Astrocyte of the hippocampus (primary cell): ENCODE measurements at regions not wholly inside any gene's neighbourhood (a gene's known extent, or its start where the extent isn't known, plus 50 kb on each side); places are given as distances from the start of the nearest gene placed in this dataset.

Experiments used
- DNase-seq: peaks from one replicate; pipeline ENCODE4 v3.0.0; 2011; ENCODE audit warnings: low read depth, low spot score

DNA sequence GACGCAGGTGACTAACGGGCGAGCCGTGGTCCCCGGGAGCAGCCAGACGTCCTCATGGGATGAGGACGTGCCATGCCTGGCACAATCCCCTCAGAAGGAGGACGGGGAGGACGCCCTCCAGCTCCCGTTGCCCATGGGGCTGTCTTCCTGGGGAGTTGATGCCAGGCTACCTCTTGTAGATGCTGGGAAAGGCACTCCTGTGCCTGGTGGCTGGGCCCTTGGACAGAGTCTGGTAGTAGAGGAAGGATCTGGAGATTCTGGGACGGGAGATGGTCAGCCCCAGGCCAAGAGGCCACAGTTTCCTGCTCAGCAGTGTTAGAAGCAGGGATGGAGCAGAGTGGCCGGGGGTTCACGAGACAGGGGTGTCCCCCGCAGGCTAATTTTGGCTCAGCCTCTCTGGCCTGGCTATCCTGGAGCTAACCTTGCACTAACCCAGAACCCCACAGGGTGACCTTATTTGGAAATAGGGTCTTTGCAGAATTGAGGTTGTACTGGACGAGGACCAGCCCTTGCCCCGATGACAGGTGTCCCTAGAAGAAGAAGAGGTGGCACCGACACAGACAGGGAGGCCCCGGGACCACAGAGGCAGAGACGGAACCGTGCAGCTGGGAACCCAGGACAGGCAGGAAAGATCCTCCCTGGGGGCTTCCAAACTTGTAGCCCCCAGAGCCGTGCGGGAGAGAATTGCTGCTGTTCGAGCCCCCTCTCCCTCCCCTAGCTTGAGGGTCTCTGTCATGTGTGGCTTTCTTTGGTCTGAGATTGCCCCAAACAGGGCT is 50.1 kb upstream of the ADRA2C start:
- no peak for DNase-seq

DNA sequence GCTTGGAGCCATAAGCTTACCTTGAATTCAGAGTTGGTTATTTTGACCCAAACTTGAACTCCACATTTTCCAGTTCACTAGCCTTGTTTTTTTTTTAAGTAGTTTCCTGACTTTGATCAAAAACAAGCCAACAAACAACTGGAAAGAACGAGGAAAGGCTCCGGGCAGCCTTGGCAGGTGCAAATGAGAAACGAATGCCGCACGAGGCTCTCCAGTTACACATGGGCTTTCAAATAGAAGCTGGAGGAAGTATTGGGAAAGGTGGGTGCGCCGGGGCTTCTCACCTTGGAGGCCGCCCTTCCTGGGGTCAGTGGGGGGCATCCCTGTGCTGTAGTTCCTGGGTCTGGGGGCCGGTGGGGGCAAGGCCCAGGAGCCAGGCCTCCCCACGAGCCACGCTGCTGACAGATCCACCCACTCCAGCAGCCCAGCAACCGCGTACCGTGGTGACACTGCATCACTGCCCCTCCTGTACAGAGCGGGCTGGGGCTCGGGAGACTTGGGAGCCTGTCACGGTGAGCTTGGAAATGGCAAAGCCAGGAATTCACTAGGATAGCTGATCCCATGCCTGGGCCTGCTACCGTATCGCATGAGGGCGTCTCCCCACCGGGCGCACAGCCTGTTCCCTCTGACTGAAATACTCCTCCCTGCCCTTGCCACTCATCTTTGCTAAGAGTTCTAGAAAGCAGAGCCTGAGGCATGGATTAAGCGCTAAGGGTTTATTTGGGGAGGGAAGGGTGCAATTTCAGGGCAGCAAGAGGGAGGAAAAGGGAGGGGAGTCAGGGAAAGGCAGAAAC is 50.9 kb upstream of the ADRA2C start:
- DNase-seq, result no peak

DNA sequence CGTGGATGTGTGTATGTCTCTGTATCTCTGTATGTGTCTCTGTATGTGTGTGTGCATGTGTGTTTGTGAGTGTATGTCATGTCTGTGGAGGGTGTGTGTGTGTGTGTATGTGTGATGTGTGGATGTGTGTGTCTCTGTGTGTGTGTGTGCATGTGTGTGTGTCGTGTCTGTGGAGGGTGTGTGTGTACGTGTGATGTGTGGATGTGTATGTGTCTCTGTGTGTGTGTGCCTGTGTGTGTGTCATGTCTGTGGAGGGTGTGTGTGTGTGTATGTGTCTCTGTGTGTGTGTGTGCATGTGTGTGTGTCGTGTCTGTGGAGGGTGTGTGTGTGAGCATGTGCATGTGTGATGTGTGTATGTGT is 51.6 kb upstream of the ADRA2C start:
- DNase-seq, result no peak

DNA sequence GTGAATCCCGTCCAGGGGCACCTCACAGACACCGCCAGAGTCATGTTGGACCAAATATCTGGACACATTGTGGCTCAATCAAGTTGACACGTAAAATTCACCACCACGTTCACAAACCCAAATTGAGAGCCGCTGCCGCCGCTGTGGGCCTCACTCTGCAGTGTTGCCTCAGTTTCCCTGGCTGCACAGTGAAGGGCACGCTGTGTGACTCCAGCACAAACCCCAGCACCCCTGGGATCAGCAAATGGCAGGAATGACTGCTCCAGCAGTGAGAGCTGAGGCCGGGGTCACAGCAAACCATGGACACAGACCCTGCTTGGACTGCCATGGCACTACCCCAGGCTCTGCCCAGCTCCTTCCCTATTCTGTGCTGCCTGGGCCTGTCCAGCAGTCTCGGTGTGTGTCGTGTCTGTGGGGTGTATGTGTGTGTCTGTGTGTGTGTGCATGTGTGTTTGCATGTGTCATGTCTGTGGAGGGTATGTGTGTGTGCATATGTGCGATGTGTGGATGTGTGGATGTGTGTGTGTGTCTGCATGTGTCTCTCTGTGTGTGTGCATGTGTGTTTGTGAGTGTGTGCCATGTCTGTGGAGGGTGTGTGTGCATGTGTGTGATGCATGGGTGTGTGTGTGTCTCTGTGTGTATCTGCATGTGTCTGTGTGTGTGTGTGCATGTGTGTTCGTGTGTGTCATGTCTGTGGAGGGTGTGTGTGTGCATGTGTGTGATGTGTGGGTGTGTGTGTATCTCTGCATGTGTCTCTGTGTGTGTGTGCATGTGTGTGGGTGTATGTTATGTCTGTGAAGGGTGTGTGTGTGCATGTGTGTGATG is 52.2 kb upstream of the ADRA2C start:
- DNase-seq, result no peak

DNA sequence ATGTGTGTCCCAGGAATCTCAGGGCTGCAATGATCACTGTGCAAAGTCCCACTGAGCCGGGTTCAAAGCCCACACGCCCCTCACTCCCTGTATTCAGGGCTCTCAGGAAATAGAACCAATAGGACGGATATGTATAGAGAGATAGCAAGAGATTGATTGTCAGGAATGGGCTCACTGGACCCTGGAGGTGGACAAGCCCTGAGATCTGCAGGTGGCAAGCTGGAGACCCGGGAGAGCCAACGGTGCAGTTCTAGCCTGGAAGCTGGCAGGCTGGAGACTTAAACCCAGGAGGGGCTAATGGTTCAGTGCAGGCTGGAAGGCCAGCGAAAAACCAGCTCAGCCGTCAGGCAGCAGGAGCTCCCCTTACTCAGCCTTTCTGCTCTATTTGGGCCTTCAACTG is 52.8 kb upstream of the ADRA2C start:
- DNase-seq, result no peak

DNA sequence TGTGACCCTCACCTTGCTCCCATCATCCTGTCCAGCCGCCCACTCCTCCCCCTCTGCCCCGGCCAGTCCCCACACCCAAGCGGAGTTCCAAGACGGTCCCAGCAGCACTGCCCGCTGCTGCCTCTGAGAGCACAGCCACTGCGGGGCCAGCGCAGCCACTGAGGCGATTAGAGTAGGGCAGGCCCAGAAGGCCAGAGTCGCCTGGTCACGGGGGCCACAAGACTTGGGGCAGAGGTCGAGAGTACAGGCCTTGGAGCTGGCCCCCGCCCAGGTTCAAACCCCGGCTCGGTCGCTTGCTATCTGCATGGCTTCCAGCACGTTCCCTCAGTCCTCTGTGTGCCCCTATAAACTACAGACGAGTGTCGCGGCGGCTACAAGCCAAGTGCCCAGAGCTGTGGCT is 53.2 kb upstream of the ADRA2C start:
- DNase-seq, result no peak

DNA sequence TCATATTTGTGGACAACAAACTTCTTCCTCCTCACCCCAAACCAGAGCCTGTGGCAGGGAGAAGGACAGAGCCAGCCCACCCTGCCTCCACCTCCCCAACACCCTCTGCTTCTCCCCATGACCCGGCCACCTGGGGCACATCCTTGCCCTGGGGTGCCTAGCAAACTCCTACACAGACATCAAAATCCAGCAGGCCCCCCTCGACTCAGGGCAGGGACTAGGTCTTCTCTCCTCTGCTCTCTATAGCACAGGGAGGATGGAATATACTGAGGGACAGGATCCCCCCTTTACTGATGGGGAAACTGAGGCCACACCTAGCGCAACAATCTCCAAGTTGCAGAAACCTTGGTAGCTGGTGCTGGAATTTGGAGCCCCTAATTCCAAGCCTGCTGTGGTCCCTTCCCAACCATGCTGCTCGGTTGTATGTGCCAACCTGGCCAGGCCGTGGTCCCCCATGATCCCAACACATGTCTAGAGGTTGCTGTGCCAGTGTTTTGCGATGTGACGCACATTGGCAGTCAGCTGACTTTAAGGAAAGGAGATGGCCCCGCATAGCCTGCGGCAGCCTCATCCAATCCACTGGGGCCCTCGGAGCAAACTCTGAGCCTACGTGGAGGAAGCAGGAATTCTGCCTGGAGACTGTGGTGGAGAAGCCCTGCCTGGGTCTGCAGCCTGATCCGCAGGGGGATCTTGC is 53.9 kb upstream of the ADRA2C start:
- DNase-seq, result no peak

DNA sequence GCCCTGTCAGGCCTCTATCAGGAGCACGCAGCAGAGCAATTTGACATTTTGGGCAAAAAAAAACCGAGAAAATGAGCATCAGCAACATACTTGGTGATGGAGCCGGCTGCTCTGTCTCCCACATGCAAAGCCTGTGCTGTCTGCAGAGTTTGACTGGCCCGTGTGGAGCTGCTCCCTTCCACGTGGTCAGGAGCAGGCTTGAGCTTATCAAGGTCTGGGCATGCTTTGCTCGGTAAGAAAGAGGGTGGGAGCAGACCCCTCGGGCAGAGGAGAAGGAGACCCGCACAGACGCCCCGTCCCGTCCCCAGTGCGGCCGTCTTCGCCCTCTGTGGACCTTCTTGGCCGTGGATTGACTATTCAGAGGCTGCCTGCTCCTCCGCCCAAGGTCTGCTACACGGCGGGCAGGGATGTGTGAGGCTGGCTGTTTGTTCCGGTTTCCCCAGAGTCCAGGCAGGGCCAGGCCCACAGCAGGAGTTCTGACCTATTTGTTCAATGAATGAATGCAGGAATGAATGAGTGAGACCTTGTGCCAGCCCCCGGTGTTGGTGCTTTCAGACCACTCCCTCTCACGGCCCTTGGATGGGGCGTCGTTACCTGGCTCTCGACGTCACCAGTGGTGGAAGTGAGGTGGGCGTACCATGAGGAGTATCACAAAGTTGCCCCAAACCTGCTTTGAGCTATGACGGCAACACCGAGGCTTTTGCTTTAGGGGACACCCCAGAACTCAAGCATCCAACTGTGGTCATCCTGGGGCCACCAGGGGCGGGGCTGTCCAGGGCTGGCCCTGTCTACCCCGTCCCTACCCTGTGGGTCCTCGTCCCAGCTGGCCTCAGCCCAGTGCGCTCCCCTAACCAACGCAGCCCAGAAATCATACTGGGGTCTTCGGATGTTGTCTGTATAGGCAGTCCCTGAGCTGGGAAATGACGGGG is 54.7 kb upstream of the ADRA2C start:
- DNase-seq, result no peak

DNA sequence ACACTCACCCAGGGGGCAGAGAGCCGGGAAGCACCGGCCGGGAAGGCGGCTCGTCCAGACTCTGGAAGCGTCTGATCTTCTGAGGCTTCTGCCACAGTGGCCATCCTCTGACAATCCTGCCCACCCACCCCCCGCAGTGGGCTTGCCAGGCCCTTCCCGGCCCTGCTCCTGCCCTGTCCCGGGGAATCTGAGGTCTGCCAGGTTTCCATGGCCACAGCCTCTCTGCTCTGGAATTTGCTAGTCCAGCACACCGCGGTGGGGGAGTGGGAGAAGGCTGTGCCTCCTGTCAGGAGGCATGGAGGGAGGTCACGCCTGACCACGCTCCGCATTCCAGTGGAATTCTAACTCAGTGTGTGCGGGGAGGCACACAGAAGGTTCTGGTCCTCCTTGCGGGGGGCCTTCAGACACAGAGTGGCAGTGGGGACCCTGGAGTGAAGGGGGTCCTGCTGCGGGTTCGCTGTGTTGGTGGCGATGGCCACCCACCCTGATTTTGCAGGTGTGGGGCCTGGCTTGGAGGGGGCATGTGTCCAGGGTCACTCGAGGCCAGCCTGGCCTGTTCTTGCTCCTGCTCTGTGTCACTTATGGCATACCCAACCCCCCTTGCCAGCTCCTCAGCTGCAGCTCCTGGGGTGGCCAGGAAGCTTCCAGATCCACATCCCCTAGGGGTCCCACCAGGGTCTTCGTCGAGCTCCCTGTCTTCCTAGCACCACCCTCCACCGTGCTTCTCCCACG is 55.6 kb upstream of the ADRA2C start:
- peak; percentile 68 for DNase-seq

DNA sequence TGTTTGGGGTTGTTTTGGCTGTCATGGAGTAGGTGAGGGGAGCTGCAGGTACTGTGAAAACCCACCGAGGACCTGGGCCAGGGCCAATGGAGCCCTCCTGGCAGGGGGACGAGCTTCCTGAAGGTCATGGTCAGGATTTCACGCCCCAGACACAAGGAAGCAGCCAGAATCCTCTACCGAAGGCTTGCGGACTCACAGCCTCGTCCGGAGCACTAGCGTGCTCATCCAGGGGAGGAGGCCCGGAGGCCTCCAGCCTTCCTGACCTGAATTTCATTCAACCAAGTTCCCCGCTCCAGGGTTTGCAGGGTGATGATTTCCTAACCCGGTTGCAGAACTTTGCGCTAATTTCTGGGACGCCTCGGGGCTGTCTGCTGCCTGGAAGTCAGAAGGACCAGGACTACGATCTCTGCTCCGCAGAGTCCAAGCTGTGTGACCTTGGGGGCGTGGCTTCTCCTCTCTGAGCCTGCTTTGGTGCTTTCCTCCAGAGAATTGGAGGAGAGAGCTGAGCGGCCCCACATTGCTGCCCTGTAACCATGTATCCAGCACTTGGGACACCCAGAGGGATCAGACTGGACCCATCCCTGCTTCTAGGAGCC is 56.2 kb upstream of the ADRA2C start:
- DNase-seq, result no peak

DNA sequence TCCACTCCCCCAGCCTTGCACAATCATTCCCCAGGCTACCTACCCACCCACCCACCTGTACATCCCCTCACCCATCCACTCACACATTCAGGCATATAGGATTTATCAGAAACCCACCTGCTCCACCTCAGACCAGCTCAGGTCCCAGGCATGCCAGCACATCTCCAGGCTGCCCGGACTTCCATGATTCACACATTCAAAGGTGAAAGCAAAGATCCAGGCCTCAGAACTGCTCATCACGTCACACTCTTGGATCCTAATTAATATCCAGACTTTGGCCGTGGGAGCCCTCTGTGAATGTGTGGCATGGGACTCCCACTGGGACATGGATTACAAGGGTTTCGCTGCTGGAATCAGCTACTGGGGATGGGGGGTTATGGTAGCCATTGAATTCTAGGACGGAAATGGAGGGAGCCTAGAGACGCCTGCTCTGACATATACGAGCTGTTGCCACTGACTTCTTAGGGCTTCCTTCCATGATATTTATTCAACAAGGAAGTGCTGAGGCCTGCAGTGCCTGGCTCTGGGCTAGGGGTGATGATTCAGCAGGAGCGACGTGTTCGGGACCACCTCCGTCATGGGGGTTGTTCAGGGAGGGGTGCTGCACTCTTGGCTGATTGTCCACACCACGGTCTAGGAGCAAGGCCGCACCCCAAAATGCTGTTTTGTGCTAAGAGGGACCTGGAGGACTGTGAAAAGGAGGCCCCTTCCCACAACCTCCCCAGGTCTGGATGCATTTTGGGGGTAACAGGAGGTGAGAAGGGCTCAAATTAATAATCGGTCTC is 56.9 kb upstream of the ADRA2C start:
- no peak for DNase-seq

DNA sequence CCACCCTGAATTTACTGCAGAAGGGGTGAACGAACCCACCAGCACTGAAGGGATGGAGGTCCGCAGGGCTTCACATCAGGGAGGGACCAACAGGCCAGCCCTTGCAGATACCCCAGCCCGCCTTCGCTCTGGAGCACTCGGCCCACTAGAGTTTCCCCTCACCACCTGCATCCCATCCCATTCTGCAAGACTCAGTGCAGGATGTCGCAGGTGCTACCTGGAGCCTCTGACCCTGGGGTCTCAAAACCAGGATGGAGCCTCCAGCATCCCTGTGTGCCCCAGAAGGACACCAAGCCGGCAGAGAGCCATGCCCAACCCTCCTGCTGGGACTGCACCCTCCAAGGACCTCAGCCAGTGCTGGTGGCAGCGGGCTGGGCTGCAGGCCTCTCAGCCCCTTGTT is 57.6 kb upstream of the ADRA2C start:
- no peak for DNase-seq

DNA sequence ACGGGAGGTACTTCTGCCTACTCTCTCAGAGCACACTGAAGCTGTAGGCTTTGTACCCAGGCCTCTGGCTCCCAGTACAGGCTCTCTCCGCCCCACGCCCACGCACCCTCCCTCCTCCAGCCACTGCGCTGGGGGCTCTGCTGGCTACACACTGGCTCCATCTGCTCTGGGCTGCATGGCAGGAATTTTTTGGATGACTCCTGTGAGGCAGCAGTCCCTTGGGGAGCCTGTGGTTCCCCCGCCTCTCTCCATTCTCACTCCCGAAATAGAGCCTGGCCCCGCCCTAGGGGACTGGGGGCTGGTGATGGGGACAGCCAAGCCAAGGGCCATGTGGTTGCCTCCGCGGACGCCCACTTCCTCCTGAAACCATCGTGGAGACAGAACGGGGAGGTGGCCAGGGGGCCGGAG is 58.1 kb upstream of the ADRA2C start:
- DNase-seq, result no peak

DNA sequence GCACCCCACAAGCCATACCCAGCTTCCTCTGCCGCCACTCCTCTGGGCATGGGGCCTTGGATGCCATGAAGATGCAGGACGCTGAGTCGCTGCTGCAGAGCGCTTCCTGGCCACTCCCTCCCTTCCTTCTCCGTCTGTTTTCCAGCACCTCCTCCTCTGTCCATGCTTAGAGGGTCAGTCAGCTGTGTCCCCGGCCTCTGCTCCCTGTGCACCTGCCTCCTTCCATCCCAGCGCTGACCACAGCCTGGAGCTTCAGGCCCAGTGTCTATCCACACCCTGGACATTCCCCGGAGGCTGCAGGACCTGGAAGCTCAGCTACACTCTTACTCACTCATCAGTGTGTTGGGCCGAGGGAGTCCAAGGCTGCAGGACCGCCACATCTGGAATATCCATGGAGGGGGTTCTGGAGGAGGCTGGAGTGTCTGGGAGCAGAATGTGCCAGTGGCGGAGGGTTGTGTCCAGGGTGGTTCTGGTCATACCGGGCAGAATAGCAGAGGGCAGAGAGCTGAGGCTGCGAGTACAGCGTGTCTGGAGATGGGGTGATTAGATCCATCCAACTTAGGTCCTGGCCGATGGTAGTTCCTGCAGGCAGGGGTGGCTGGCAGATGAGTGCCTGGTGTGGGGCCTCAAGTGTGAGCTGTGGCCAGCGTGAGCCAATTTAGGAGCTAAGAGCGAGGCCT is 58.6 kb upstream of the ADRA2C start:
- DNase-seq, result no peak

DNA sequence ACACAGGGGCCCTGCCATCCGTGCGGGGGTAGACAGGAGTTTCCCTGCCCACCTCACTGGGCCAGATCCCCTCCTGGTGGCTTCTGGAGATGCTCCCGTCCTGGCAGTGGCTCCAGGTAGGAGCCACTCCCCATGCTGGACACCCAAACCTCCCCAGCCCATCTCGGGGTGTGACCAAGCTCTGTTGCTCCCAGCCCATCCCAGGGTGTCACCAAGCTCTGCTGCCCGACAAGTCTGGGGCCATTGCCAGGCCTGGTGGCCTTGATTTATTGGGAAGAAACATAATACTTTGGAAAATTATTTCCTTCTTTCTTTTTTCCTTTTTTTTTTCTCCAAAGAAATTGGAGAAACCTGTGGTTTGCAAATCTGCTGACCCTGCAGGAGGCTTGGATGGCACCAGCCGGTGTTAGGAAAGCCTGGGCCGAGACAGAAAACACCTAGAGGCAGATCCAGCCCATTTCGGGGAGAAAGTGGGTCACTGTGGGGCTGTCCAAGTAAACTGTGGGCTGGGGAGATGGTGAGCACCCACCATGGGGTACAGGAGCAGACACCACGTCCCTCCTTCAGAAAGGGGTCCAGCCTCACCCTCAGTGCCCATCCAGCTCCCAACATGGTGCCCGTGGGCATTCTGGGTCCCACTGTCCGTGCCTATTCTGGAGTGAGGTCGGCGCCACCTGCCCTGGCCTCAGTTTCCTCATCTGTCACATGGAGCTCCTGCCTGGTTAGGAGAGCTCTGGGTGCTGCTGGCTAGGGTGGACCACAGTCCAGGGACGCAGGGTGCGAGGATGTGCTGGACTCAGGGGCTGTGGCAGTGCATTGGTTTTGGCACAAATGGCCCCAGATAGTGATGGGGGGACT is 59.4 kb upstream of the ADRA2C start:
- no peak for DNase-seq

DNA sequence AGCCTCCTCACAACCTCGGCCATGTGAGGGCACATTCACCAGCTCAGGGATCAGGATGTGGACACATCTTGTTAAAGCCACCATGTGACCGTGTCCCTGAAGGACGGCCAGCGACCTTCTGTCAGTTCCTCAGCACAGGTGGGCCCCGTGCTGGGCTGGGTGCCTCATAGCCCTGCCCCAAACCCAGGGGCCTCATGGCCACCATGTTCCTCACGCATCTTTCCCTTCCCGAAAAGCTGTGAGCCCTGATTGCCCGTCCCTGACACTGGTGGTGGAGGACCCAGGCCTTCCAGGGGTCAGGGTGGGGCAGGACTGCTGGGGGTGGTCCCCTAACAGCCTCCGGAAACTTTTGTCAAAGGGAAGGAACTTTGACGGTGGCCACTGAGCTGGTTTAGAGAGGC is 60.1 kb upstream of the ADRA2C start:
- no peak for DNase-seq

DNA sequence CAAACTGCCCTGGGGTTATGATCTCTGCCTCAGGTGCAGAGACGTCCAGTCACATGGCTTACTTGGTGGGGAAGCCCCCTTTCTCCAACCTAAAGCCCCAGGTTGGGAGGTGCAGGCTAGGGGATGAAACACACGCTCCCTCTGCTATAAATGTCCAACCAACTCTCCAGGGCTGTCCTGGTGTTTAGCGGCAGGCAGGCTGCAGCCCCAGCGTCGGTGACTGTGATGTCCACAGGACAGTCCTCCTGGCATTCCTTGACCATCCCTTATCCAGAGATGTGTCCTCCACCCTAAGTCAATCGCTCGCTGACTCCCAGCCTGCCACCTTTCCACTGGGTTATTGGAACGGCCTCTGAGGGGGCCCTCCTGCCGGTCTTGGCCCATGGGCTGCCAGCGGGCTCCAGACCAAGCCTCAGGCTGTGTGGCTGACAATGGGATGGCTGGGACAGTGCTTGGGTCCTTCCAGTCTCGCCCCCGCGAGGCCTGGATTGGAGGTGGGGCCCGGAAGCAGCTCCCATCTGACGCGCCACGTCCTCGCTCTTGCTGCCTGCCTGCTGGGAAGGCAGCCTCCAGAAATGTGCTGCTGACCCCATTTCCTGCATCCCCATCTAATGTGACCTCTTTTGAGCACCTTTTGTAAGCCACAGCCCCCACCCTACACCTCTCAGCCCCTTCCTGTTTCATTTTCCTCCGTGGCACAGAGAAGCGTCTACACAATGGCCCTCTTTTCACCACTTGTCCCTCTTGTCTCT is 60.8 kb upstream of the ADRA2C start:
- DNase-seq, result no peak
